Muscle of back (tissue), 3 donors: ENCODE measurements at regions not wholly inside any gene's neighbourhood (a gene's known extent, or its start where the extent isn't known, plus 50 kb on each side); places are given as distances from the start of the nearest gene placed in this dataset.

Experiments
- DNase-seq, 3 donors: peaks; one replicate each; pipeline versions ENCODE4 v3.0.0 to v3.0.0-alpha.2; 2013

DNA sequence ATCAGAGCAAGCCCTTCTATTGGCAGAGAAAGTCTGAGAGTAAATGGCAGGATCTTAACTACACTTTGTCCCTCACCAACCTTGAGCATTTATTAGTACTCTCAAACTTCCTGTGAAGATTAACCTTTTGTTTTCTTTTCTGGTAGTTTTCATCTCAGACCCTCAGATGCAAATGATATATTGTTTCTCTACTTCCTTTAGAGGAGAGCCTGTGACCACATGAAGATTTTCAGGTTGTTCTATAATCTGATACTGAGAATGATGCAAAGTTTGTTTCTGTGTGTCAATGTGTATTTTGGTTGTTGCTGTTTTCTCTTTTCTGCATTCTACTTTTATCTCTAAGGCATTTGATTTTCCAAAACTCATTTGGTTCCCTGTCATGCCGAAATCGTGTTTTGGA, 165.8 kb upstream of the CYSLTR1 start:
- DNase-seq, result no peak

DNA sequence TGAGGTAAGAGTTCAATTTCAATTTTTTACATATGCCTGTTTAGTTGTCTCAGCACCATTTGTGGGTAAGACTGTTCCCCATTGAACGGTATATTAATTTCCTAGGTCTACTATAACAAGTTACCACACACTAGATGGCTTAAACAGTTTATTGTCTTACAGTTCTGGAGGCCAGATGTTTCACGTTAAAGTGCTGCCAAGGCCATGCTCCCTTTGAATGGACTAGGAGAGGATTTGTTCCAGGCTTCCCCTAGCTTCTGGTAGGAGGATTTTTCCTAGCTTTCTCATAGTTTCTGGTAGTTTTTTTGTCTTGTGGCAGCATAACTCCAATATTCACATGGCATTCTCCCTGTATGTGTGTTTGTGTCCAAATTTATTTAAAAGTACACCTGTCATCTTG, 149.3 kb upstream of the CYSLTR1 start:
- DNase-seq, result no peak

DNA sequence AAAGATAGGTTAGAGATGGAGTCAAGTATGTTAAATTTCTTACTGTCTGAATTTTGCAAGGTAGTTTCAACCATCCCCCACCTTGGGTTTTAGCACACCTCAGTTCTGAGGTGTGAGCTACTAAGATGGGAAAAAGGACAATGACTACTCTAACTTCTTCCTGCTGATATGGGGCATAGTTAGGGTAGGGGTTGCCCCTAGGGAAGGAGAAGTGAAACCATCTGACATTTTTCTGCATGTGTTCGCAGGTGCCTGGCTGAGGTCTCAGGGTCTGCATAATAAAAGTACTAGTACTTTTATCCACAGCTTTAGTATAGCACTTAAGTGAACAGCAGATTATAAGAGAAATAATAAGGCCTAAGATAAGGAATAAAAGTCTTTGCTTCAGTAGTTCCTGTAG, 129.5 kb upstream of the CYSLTR1 start:
- DNase-seq, result no peak

DNA sequence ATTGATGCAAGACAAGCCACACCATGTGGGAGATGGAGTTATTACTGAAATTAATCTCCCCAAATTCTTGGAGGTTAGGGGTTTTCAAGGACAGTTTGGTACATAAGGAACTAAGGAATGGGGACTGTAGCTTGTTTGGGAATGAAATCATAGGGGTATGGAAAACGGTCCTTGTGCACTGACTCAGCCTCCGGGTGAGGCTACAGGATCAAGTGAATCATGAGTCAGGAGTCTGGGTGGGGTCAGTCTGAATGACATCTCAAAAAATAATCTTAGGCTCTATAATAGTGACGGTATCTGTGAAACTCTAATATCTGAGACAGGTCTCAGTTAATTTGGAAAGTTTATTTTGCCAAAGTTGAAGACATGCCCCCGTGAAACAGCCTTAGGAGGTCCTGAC, 128.5 kb upstream of the CYSLTR1 start:
- DNase-seq, result no peak

DNA sequence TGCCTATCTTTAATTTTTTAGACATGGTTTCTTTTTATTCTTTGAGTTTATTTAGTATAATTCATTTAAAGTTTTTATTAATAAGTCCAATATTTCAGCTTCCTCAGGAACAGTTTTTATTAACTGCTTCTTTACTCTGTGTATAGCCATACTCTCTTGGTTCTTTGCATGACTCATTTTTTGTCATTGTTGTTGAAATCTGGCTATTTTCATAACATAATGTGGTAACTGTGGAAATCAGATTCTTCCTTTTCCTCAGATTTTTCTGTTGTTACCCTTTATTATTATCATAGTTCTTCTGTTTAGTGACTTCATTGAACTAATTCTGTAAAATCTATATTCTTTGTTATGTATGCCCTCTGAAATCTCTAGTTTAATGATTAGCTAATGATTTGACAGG, 124.9 kb upstream of the CYSLTR1 start:
- DNase-seq, result no peak

DNA sequence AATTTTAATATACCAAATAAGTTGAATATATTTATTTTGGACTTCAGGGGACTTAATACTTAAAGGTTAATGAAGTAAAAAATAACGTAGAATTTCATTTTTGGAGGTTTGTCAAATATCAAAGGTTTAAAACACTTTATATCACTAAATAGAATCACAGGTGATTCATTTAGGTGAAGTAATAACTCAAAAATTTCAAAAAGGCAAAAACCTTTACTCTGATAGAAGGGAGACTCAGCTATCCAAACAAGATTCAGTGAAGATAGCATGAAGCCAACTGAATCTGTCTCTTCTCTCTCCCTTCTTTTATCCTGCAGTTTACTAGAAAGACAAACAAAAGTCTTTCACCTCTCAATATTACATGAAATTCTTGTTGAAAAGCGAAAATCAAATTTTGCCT, 110.2 kb upstream of the CYSLTR1 start:
- no peak for DNase-seq

DNA sequence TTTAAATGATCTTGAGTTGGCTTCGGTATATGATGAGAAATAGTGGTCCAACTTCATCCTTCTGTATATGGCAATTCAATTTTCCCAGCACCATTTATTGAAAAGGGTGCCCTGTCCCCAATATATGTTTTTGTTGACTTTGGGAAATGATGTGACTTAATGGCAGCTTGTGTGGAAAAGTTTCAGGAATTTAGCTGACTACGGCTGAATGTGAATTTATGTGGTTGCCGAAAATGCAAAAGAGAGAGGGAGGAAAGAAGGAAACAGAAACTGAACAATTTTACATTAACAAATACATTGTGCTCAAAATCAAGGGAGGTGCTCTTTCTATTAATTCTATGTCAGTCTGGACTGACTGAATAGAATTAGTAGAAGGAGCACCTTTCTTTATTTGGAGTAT, 101.8 kb upstream of the CYSLTR1 start:
- DNase-seq, result no peak

DNA sequence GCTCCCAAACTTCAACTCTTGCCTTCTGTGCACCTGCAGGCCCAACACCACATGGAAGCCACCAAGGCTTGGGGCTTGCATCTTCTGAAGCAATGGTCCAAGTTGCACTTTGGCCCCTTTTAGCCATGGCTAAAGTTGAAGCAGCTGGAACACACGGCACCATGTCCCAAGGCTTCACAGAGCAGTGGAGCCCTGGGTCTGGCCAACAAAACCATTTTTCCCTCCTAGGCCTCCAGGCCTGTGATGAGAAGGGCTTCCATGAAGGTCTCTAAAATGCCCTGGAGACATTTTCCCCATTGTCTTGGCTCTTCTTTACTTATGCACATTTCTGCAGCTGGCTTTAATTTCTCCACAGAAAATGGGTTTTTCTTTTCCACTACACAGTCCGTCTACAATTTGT, 61.3 kb upstream of the CYSLTR1 start:
- no peak for DNase-seq

DNA sequence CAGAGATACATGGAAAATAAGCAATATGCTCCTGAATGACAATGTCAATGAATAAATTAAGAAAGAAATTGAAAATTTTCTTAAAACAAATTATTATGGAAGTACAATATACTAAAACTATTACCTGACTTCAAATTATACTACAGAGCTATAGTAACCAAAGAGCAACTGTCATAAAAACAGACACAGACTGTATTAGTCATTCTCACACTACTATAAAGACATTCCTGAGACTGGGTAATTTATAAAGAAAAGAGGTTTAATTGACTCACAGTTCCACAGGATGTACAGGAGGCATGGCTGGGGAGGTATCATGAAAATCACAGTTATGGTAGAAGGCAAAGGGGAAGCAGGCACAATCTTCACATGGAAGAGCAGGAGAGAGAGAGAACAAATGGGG, 60.0 kb upstream of the CYSLTR1 start:
- no peak for DNase-seq

DNA sequence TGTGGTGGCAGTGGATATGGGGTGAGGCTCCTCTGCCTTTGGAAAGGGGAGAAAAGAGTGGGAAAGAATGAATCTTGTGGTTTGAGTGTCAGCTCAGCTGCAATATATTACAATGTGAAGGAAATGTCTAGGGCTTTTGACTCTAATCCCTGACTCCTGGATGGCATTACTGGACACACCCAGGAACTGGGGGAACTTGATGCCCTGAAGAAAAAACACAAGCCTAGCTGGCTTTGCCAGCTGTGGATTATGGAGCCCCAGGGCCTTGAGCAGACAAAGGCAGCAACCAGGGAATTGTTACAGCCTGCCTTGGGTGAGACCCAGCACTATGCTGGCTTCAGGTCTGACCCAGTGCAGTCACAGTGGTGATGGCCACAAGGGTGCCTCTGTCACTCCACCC, 57.1 kb upstream of the CYSLTR1 start:
- no peak for DNase-seq

DNA sequence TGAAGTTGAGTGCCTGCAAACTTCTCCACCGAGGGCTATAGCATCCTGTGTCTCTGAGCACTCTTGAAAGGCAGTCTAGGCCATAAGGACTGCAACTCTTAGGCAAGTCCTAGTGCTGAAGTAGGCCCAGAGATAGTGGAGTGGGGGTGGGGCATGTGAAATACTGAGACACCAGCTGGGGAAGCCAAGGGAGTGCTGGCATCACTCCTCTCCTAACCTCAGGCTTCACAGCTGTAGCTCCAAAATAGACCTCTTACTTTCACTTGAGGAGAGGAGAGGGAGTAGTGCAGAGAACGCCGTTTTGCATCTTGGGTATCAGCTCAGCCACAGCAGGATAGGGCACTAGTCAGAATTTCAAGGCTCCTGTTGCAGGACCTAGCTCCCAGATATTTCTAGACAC, 56.2 kb upstream of the CYSLTR1 start:
- DNase-seq, result peak in 1 of 3 donors; percentile 3

DNA sequence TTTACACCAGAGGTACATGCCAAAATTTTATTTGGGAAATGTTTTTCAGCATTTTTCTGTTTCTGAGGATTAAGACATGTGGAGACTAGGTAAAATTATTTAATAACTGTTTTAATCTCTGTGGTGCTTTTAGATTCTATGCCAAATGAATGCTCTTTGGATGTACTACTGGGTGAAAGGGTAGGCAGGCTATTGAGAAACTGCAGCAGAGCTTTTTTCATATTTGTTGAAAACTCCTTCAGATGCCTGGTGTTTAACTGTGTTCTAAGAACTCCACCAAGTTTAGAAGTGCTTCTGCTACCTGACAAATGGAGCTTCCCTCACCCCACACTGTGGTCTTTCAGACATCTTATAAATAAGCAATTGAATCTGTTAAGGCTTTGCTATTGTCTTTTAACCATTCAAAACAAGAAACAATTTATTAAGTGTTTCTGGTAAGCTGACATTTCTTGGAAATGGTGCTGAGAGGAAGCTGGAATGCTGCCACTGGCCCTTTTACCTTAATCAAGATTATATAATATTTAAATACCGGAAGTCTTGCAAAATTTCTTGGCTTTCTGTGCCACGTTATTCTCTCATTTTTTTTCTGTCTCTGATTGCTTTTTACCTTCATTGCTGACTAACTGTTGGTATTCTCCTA, 51.2 kb upstream of the CYSLTR1 start:
- DNase-seq, result no peak
